GM23338 (cell line): ENCODE measurements at regions not wholly inside any gene's neighbourhood (a gene's known extent, or its start where the extent isn't known, plus 50 kb on each side); places are given as distances from the start of the nearest gene placed in this dataset.
A peak's percentile ranks its signal among the peaks of the same experiment; 100 is the strongest.

Experiments
- CREB1 ChIP-seq: fragments of 250-450 bp; sonication (Bioruptor Pico); IDR thresholded peaks from 2 replicates; pipeline ENCODE4 v1.5.0; 2020; ENCODE audit warnings: low read depth, mild to moderate bottlenecking, moderate library complexity
- CTCF ChIP-seq, 2 experiments: fragments of 200-600 bp in 1 of 2; sonication (generic) in 1 of 2; conservative IDR thresholded peaks; 2 replicates each; pipeline versions ENCODE4 v1.5.1 to v1.6.1; 2016 to 2017; ENCODE audit warnings: antibody characterized with exemption in 2 of 2, low read depth in 2 of 2, mild to moderate bottlenecking in 2 of 2, moderate library complexity in 1 of 2
- ETS1 ChIP-seq: IDR thresholded peaks from 2 replicates; pipeline ENCODE4 v1.6.1; 2016; ENCODE audit warnings: antibody characterized with exemption
- EZH2 ChIP-seq: fragments of 200-600 bp; sonication (generic); IDR thresholded peaks from one replicate; pipeline ENCODE4 v1.8.0; 2017; ENCODE audit warnings: antibody characterized with exemption, mild to moderate bottlenecking, low read depth; ENCODE audit not compliant: unreplicated experiment
- EZH2phosphoT487 ChIP-seq: fragments of 200-600 bp; sonication (generic); IDR thresholded peaks from one replicate; pipeline ENCODE4 v1.8.1; 2018; ENCODE audit warnings: antibody characterized with exemption; ENCODE audit not compliant: unreplicated experiment
- JUNB ChIP-seq: IDR thresholded peaks from one replicate; pipeline ENCODE4 v1.6.1; 2016; ENCODE audit warnings: antibody characterized with exemption; ENCODE audit not compliant: unreplicated experiment
- NANOG ChIP-seq: IDR thresholded peaks from 2 replicates; pipeline ENCODE4 v1.6.1; 2016; ENCODE audit warnings: antibody characterized with exemption, borderline replicate concordance
- POLR2AphosphoS5 ChIP-seq: IDR thresholded peaks from 2 replicates; pipeline ENCODE4 v1.6.1; 2016; ENCODE audit warnings: antibody characterized with exemption, low read depth
- REST ChIP-seq: IDR thresholded peaks from one replicate; pipeline ENCODE4 v1.6.1; 2018; ENCODE audit warnings: antibody characterized with exemption; ENCODE audit not compliant: unreplicated experiment
- STAT1 ChIP-seq: IDR thresholded peaks from one replicate; pipeline ENCODE4 v1.6.1; 2016; ENCODE audit warnings: antibody characterized with exemption; ENCODE audit not compliant: unreplicated experiment
- ZNF114 ChIP-seq: fragments of 250-450 bp; sonication (Bioruptor Pico); IDR thresholded peaks from 2 replicates; pipeline ENCODE4 v1.5.0; 2020; ENCODE audit warnings: mild to moderate bottlenecking, moderate library complexity

GRCh38 chr16:72467157-72467759 is 295.3 kb upstream of the PMFBP1 start:
- TF ChIP-seq POLR2AphosphoS5 (no peak), CTCF (conservative IDR thresholded peaks at IDR 0.05; ENCODE audit: low read depth in 2 of 2) (peak; percentile 73 to 83), EZH2phosphoT487 (no peak), REST (no peak), EZH2 (no peak), CREB1 (CRISPR knock-in tag) (no peak), JUNB (no peak), ETS1 (no peak), NANOG (no peak), ZNF114 (CRISPR knock-in tag) (no peak), STAT1 (no peak)
